ENCODE measurements at regions not wholly inside any gene's neighbourhood (a gene's known extent, or its start where the extent isn't known, plus 50 kb on each side); places are given as distances from the start of the nearest gene placed in this dataset.

DNA sequence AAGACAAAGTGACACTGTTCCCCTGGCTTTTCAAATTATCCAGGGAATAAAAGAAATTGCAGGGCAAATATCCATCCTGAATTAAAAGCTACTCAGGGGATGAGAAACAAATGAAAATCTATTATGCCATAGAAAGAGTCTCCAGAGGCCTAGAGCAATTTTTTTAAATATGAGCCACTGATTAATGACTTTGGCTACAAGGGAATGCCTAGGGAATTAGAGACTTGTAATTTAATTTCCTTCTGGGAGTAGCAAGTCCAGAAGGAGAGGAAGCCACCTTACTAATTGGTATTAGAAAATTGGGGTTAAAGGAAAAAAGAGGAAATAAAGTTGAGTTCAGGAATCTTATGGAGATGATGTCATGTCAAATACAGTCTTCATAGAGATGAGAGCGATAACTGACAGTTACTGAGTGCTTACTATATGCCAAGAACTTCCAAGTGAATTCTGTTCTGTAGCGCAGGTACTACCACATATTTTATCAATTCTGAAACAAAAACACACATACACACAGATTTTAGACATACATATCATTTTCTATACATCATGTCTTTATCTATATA lies 304.4 kb downstream of the DUSP6 start:
- no peak overlapping the region for H3K27ac ChIP-seq
- intact Hi-C loops (cut with DNase I): loop anchor here (10.0 kb wide), 1 partner anchor 477 kb away; the partner anchor contains the start of genes GALNT4 and POC1B
- no peaks in the 10 kb centered on the region for H3K9me3 ChIP-seq
- no peaks in the 10 kb centered on the region for H3K36me3 ChIP-seq
- no peak for DNase-seq
- H3K4me3 ChIP-seq: no peak overlapping the region
- no peak overlapping the region for H3K9ac ChIP-seq (ENCODE audit: low read depth in 2 of 2, low read length in 2 of 2)
- TF ChIP-seq CTCF (IDR thresholded peaks at IDR 0.05): no peak
- H3K4me1 ChIP-seq: no peaks in the 10 kb centered on the region
- H3K27me3 ChIP-seq: no peaks in the 10 kb centered on the region

GRCh38 chr12:89041078-89041477 lies 311.2 kb downstream of the DUSP6 start:
- Histone ChIP-seq H3K27me3 (no peaks in the 10 kb centered on the region), H3K36me3 (no peaks in the 10 kb centered on the region), H3K4me1 (no peaks in the 10 kb centered on the region), H3K27ac (no peak overlapping the region), H3K4me3 (no peak overlapping the region), H3K9me3 (no peaks in the 10 kb centered on the region), H3K9ac (ENCODE audit: low read depth in 2 of 2, low read length in 2 of 2) (no peak overlapping the region)
- intact Hi-C loops (cut with DNase I): loop anchor here (10.0 kb wide), 1 partner anchor 484 kb away; the partner anchor contains the start of genes GALNT4 and POC1B
- TF ChIP-seq CTCF (IDR thresholded peaks at IDR 0.05): no peak
- DNase-seq: no peak

GRCh38 chr12:89040146-89040964 lies 311.9 kb downstream of the DUSP6 start:
- intact Hi-C loops (cut with DNase I): loop anchor here (10.0 kb wide), 1 partner anchor 484 kb away; the partner anchor contains the start of genes GALNT4 and POC1B
- DNase-seq: no peak
- no peak overlapping the region for H3K9ac ChIP-seq (ENCODE audit: low read depth in 2 of 2, low read length in 2 of 2)
- no peaks in the 10 kb centered on the region for H3K9me3 ChIP-seq
- H3K4me1 ChIP-seq: no peaks in the 10 kb centered on the region
- no peaks in the 10 kb centered on the region for H3K27me3 ChIP-seq
- H3K36me3 ChIP-seq: no peaks in the 10 kb centered on the region
- no peak for TF ChIP-seq CTCF (IDR thresholded peaks at IDR 0.05)
- no peak overlapping the region for H3K27ac ChIP-seq
- H3K4me3 ChIP-seq: no peak overlapping the region

- Histone ChIP-seq H3K4me3 (no peak overlapping the region), H3K9ac (ENCODE audit: low read depth in 2 of 2, low read length in 2 of 2) (no peak overlapping the region), H3K36me3 (no peaks in the 10 kb centered on the region), H3K9me3 (no peaks in the 10 kb centered on the region), H3K27me3 (no peaks in the 10 kb centered on the region), H3K4me1 (no peaks in the 10 kb centered on the region), H3K27ac (no peak overlapping the region)
- intact Hi-C loops (cut with DNase I): no loop called here
- TF ChIP-seq CTCF (IDR thresholded peaks at IDR 0.05): no peak
- no peak for DNase-seq
Measured at GRCh38 chr12:89038831-89039512, 313.3 kb downstream of the DUSP6 start.

GRCh38 chr12:89033062-89033461 lies 319.2 kb downstream of the DUSP6 start:
- intact Hi-C loops (cut with DNase I): no loop called here
- no peaks in the 10 kb centered on the region for H3K4me1 ChIP-seq
- no peak overlapping the region for H3K4me3 ChIP-seq
- DNase-seq: no peak
- no peak for TF ChIP-seq CTCF (IDR thresholded peaks at IDR 0.05)
- H3K27me3 ChIP-seq: no peaks in the 10 kb centered on the region
- no peaks in the 10 kb centered on the region for H3K36me3 ChIP-seq
- no peak overlapping the region for H3K9ac ChIP-seq (ENCODE audit: low read depth in 2 of 2, low read length in 2 of 2)
- H3K27ac ChIP-seq: no peak overlapping the region
- H3K9me3 ChIP-seq: no peaks in the 10 kb centered on the region

Measured in colonic mucosa (tissue), 4 donors.